NCI-H2081 treated with DMSO at 0.1 percent for 48 hours (cell line): ENCODE measurements at regions not wholly inside any gene's neighbourhood (a gene's known extent, or its start where the extent isn't known, plus 50 kb on each side); places are given as distances from the start of the nearest gene placed in this dataset.
"Not testable (repeated sequence)": the region's sequence is repeated elsewhere in the genome, so short reads cannot be mapped to it uniquely, and the experiment has no call there.

Experiments
- DNase-seq: peaks from one replicate; lab custom pipeline; 2025; lab: John Stamatoyannopoulos, UW

GRCh38 chr15:88965097-88965496, 51.9 kb upstream of the MFGE8 start:
- DNase-seq: not testable (repeated sequence)

- no peak for DNase-seq
These were observed 57.1 kb upstream of the MFGE8 start for GRCh38 chr15:88970232-88970631.

GRCh38 chr15:88974392-88974791, 61.2 kb upstream of the MFGE8 start:
- DNase-seq: no peak

GRCh38 chr15:88975891-88976290, 62.7 kb upstream of the MFGE8 start:
- no peak for DNase-seq

DNA sequence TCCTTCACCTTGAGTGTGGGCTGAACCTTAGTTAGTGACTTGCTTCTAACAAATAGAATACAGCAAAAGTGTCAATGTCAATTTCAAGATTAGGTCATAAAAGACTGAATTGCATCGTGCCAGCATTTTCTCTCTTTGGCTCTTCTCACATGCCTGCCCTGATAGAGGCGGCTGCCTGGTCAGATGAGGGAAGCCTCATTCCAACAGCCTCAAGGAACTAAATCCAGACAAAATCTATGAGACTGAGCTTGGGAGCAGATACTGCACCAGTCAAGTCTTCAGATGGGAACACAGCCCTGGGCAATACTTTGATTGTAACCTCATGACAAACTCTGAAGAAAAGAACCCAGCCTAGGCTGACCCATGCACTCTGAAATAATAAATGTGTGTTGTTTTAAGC, 63.5 kb upstream of the MFGE8 start:
- DNase-seq: no peak

DNA sequence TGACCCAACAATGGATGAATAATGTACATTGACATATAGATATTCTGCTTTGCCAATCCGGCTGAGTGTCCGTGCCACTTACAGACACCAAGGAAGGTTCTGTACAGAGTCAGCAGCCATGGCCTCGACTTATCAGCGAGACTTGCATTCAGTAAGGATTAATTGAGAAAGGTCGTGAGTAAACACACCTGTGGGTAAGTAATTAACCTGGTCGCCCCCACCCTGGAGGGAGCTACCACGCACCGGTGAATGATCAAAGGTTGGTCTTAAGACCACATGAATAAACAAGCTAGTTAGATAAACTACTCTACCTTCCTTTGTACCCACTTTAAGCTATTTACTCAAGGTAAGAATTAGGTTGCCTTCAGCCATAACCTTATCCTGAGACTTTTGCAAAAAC, 66.5 kb upstream of the MFGE8 start:
- DNase-seq: no peak

GRCh38 chr15:88980498-88980897, 67.3 kb upstream of the MFGE8 start:
- DNase-seq: no peak

GRCh38 chr15:88981244-88982215, 68.4 kb upstream of the MFGE8 start:
- DNase-seq: no peak

DNA sequence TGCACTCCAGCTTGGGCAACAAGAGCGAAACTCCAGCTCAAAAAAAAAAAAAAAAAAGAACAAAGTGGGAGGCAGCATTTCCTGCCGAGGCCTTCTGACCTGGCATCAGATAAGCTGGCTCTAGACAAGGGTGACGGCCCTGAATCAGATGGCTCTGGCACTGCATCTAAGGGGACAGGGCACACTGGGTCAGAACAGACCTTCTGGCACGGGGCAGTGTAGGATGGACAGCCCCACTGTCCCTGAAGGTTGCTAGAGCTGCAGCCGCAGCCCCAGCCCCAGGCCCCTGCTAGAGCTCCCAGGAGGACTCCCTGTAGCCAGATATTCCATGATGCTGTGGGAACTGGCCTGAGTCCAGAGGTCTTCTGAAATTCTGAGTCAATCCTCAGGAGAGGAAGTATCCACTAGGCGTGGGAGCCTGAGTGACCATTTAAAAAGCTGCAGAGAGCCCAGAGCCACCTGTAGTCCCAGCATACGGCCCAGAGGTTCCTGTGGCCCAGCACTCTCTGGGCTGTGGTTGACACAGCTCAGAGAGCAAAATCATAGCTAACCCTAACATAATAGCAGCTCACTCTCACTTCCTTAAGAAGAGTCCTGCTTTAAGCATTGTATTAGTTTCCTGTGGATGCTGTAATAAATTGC, 69.2 kb upstream of the MFGE8 start:
- DNase-seq: no peak

DNA sequence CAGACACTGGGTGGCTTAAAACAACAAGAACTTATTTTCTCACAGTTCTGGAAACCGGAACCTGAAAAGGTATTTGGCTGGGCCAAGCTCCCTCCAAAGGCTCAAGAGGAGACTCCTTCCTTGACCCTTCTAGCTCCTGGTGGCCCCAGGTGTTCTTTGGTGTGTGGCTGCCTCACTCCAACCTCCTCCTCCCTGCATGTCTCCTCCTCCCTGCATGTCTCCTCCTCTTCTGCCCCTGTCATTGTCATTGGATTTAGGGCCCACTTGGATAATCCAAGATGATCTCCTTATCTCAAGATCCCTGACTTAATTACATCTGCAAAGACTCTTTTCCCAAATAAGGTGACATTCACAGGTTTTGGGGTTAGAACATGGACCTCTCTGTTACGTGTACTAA, 69.8 kb upstream of the MFGE8 start:
- DNase-seq: no peak

DNA sequence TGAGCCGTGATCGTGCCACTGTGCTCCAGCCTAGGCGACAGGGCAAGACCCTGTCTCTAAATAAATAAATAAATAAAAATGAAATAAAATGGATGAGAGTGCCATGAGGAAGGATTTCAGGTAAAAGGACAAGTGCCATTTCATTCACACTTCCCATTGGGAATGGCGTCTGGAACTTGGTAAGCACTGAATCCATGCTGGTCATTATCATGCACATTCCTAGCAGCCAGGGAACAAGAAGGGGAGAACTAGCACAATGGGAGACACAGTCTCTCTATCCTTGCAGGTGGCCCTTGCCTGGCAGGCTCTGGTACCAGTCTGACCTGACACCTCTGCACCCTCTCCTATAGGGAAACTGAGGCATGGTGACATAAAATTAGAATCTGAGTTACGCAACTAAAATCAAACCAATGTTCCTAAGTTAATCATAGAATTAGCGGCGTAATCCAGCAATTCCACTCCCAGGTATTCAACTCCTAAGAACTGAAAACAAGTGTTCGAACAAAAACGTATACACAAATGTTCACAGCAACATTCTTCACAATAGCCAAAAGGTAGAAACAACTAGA, 70.8 kb upstream of the MFGE8 start:
- no peak for DNase-seq

GRCh38 chr15:88985547-88986393, 72.6 kb upstream of the MFGE8 start:
- no peak for DNase-seq

DNA sequence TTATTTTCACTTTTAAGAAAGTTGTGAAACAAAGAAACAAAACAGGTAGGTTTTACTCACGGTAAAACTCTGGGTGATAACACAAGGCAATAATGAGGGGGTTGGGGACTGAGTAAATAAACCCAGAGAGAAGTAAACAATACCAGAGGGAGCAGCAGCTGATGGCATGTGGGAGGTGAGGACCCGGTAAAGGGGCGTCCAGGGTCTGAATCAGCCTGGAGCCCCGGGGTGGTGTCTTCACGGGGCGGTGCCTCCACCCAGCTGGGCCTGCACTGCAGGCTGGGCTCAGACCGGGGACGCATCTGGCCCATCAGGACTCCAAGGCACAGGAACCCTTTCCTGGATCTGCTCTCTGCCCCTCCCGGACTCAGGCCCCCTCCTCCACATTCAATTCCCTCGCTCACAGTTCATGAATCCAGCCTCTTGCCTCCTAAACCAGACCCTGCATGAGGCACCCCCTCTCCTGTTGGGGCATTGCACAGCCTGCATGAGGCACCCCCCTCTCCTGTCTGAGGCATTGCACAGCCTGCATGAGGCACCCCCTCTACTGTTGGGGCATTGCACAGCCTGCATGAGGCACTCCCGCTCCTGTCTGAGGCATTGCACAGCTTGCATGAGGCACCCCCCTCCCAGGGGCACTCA, 73.9 kb upstream of the MFGE8 start:
- DNase-seq: no peak

GRCh38 chr15:88987591-88987933, 74.4 kb upstream of the MFGE8 start:
- DNase-seq: no peak

GRCh38 chr15:88987934-88988671, 74.9 kb upstream of the MFGE8 start:
- no peak for DNase-seq

DNA sequence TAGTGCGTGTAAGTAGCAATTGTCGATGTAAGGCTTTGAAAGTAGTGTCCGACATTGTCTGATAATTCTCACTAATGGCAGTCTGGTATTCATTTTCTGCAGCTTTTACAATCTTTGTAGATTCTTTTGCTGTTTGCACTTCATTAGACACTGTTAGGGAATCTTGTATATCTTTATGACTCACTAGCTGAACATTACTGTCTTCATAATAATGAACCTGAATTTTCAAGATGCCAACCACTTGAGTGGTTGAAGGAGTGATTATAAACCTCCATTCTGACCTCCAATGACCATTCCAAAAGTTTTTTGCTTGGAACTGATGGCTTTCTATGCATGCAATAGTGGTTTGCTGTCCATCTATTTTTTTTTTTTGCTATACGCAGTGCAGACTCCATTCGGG, 76.4 kb upstream of the MFGE8 start:
- DNase-seq: no peak

DNA sequence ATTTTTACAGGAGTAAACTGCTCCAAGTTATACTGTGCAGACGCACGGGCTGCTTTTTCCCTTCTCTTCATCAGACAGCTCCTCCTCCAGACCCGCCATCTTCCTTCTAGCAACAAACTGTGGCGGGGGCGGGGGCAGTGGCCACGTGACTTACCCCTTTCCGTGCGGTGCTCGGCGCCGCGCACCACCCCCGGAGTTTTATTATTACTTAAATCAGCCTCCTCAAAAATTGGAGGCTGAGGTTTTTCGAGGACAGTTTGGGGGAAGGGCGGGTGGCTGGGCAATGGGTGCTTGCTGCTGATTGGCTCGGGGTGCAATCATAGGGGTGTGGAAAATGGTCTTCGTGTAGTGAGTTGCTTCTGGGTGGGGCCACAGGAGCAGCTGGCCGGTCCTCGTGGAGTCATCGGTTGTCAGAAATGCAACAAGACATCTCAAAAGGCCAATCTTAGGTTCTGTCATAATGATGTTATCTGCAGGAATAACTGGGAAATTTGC, 77.1 kb upstream of the MFGE8 start:
- DNase-seq: no peak

GRCh38 chr15:88992216-88992615, 79.0 kb upstream of the MFGE8 start:
- DNase-seq: no peak

- DNase-seq: no peak
These were observed 79.8 kb upstream of the MFGE8 start for GRCh38 chr15:88992912-88993376.

GRCh38 chr15:88993662-88994061, 80.5 kb upstream of the MFGE8 start:
- no peak for DNase-seq

GRCh38 chr15:88994286-88994685, 81.1 kb upstream of the MFGE8 start:
- DNase-seq: no peak
